ENCODE measurements at regions not wholly inside any gene's neighbourhood (a gene's known extent, or its start where the extent isn't known, plus 50 kb on each side); places are given as distances from the start of the nearest gene placed in this dataset.
"Not testable (repeated sequence)": the region's sequence is repeated elsewhere in the genome, so short reads cannot be mapped to it uniquely, and the experiment has no call there.

GRCh38 chr9:86613943-86614342 is 259.7 kb upstream of the TUT7 start:
- intact Hi-C loops (cut with DNase I; ENCODE audit: low total_unique reads) = no loop called here
- no peak for DNase-seq (ENCODE audit: low spot score in 2 of 2)
- 94 to 96% methylated on average over 5 of the region's 5 CpGs for WGBS, 2 donors
- no peak overlapping the region for H3K4me3 ChIP-seq (ENCODE audit: low read depth, poor library complexity, severe bottlenecking)
- TF ChIP-seq POLR2A (IDR thresholded peaks at IDR 0.05) = no peak
- TF ChIP-seq CTCF (IDR thresholded peaks at IDR 0.05) = no peak

- WGBS, 2 donors = 92 to 95% methylated on average over 22 of the region's 27 CpGs
- DNase-seq (ENCODE audit: low spot score in 2 of 2); H3K4me3 ChIP-seq (ENCODE audit: low read depth, poor library complexity, severe bottlenecking); intact Hi-C loops (cut with DNase I; ENCODE audit: low total_unique reads): not testable (repeated sequence)
Measured at GRCh38 chr9:86611534-86611933, 257.3 kb upstream of the TUT7 start.

GRCh38 chr9:86605303-86605702 is 251.1 kb upstream of the TUT7 start:
- 63 to 74% methylated on average over 3 of the region's 3 CpGs for WGBS, 2 donors
- H3K4me3 ChIP-seq (ENCODE audit: low read depth, poor library complexity, severe bottlenecking) = no peak overlapping the region
- intact Hi-C loops (cut with DNase I; ENCODE audit: low total_unique reads) = no loop called here
- no peak for DNase-seq (ENCODE audit: low spot score in 2 of 2)
- TF ChIP-seq CTCF (IDR thresholded peaks at IDR 0.05) (no peak), POLR2A (IDR thresholded peaks at IDR 0.05) (no peak)

GRCh38 chr9:86604741-86605140 is 250.5 kb upstream of the TUT7 start:
- intact Hi-C loops (cut with DNase I; ENCODE audit: low total_unique reads) = no loop called here
- no peak for TF ChIP-seq POLR2A (IDR thresholded peaks at IDR 0.05)
- no peak overlapping the region for H3K4me3 ChIP-seq (ENCODE audit: low read depth, poor library complexity, severe bottlenecking)
- no peak for DNase-seq (ENCODE audit: low spot score in 2 of 2)

- no peak for DNase-seq (ENCODE audit: low spot score in 2 of 2)
- intact Hi-C loops (cut with DNase I; ENCODE audit: low total_unique reads) = no loop called here
- no peak overlapping the region for H3K4me3 ChIP-seq (ENCODE audit: low read depth, poor library complexity, severe bottlenecking)
- TF ChIP-seq CTCF (IDR thresholded peaks at IDR 0.05) = no peak
- TF ChIP-seq POLR2A (IDR thresholded peaks at IDR 0.05) = no peak
Measured at GRCh38 chr9:86602715-86603114, 248.5 kb upstream of the TUT7 start.

- DNase-seq (ENCODE audit: low spot score in 2 of 2) = no peak
- WGBS, 2 donors = 44 to 49% methylated on average over 3 of the region's 3 CpGs
- no peak overlapping the region for H3K4me3 ChIP-seq (ENCODE audit: low read depth, poor library complexity, severe bottlenecking)
- intact Hi-C loops (cut with DNase I; ENCODE audit: low total_unique reads) = no loop called here
- TF ChIP-seq CTCF (IDR thresholded peaks at IDR 0.05) = no peak
- TF ChIP-seq POLR2A (IDR thresholded peaks at IDR 0.05) = no peak
Measured at GRCh38 chr9:86601697-86602096, 247.5 kb upstream of the TUT7 start.

- H3K4me3 ChIP-seq (ENCODE audit: low read depth, poor library complexity, severe bottlenecking) = no peak overlapping the region
- 71 to 72% methylated on average over 3 of the region's 3 CpGs for WGBS, 2 donors
- intact Hi-C loops (cut with DNase I; ENCODE audit: low total_unique reads) = no loop called here
- DNase-seq (ENCODE audit: low spot score in 2 of 2) = no peak
- no peak for TF ChIP-seq CTCF (IDR thresholded peaks at IDR 0.05)
- TF ChIP-seq POLR2A (IDR thresholded peaks at IDR 0.05) = no peak
Measured at GRCh38 chr9:86600977-86601376, 246.8 kb upstream of the TUT7 start.
